Neuronal stem cell (in vitro differentiated cells): ENCODE measurements at regions not wholly inside any gene's neighbourhood (a gene's known extent, or its start where the extent isn't known, plus 50 kb on each side); places are given as distances from the start of the nearest gene placed in this dataset.

Experiments used
- DNase-seq: peaks from one replicate; pipeline ENCODE4 v3.0.0-alpha.2; 2013; ENCODE audit warnings: low spot score
- H2AFZ ChIP-seq: one replicate; pipeline ENCODE4 v1.6.1; 2013; ENCODE audit warnings: mild to moderate bottlenecking, low read length, inconsistent platforms
- H2AK5ac ChIP-seq: 2 replicates; pipeline ENCODE4 v1.6.1; 2013; ENCODE audit warnings: low read depth, mild to moderate bottlenecking, inconsistent platforms, low read length, moderate library complexity, mixed read lengths
- H2BK120ac ChIP-seq: 2 replicates; pipeline ENCODE4 v1.6.1; 2013; ENCODE audit warnings: low read depth, mild to moderate bottlenecking, inconsistent platforms, low read length, moderate library complexity, mixed read lengths
- H2BK12ac ChIP-seq: one replicate; pipeline ENCODE4 v1.6.1; 2013; ENCODE audit warnings: low read length, inconsistent platforms
- H2BK15ac ChIP-seq: 2 replicates; pipeline ENCODE4 v1.6.1; 2013; ENCODE audit warnings: mild to moderate bottlenecking, low read length, inconsistent platforms, mixed read lengths
- H2BK5ac ChIP-seq: one replicate; pipeline ENCODE4 v1.6.1; 2013; ENCODE audit warnings: inconsistent platforms, mild to moderate bottlenecking, low read length, moderate library complexity
- H3K14ac ChIP-seq: one replicate; pipeline ENCODE4 v1.6.1; 2013; ENCODE audit warnings: low read length, inconsistent platforms
- H3K18ac ChIP-seq: 2 replicates; pipeline ENCODE4 v1.6.1; 2013; ENCODE audit warnings: low read length, inconsistent platforms
- H3K23ac ChIP-seq: 2 replicates; pipeline ENCODE4 v1.6.1; 2013; ENCODE audit warnings: low read depth, mild to moderate bottlenecking, mixed read lengths, low read length, inconsistent platforms; ENCODE audit not compliant: poor library complexity
- H3K27ac ChIP-seq: replicated peaks from 3 replicates; pipeline ENCODE4 v1.5.1; 2013; ENCODE audit warnings: low read length, inconsistent platforms
- H3K27me3 ChIP-seq, 3 experiments: 2 replicates each; pipeline ENCODE4 v1.6.1; 2013; ENCODE audit warnings: low read length in 3 of 3, mild to moderate bottlenecking in 2 of 3, inconsistent platforms in 1 of 3, low read depth in 1 of 3, mixed read lengths in 1 of 3, moderate library complexity in 1 of 3; ENCODE audit not compliant: control insufficient read depth in 3 of 3, insufficient read depth in 3 of 3
- H3K36me3 ChIP-seq, 2 donors: replicated peaks in 1 of 2; 2 replicates each; pipeline ENCODE4 v1.6.1; 2013; ENCODE audit warnings: low read length in 2 of 2; ENCODE audit not compliant: control insufficient read depth in 2 of 2, insufficient read depth in 2 of 2
- H3K4ac ChIP-seq: 2 replicates; pipeline ENCODE4 v1.6.1; 2013; ENCODE audit warnings: inconsistent platforms, mild to moderate bottlenecking, low read length, moderate library complexity
- H3K4me1 ChIP-seq, 2 donors: 1 replicate in 1 of 2; 2 replicates in 1 of 2; pipeline ENCODE4 v1.6.1; 2013; ENCODE audit warnings: low read length in 2 of 2, low read depth in 1 of 2; ENCODE audit not compliant: control insufficient read depth in 2 of 2, insufficient read depth in 1 of 2
- H3K4me2 ChIP-seq: one replicate; pipeline ENCODE4 v1.6.1; 2013; ENCODE audit warnings: mild to moderate bottlenecking, low read length, inconsistent platforms; ENCODE audit not compliant: insufficient read depth, poor library complexity, severe bottlenecking
- H3K4me3 ChIP-seq, 2 donors: 2 replicates each; pipeline ENCODE4 v1.5.1; 2013; ENCODE audit warnings: low read length in 2 of 2, mild to moderate bottlenecking in 2 of 2, inconsistent platforms in 1 of 2, moderate library complexity in 1 of 2
- H3K79me1 ChIP-seq: one replicate; pipeline ENCODE4 v1.6.1; 2013; ENCODE audit warnings: low read depth, mild to moderate bottlenecking, inconsistent platforms, low read length, moderate library complexity
- H3K9ac ChIP-seq: one replicate; pipeline ENCODE4 v1.6.1; 2013; ENCODE audit warnings: mild to moderate bottlenecking, low read depth, low read length, inconsistent platforms; ENCODE audit not compliant: poor library complexity
- H3K9me3 ChIP-seq, 2 donors: replicated peaks in 1 of 2; 2 replicates each; pipeline versions ENCODE3 to v1.6.1; 2013; ENCODE audit warnings: low read length in 2 of 2, mild to moderate bottlenecking in 2 of 2, inconsistent platforms in 1 of 2, low read depth in 1 of 2, mixed read lengths in 1 of 2, moderate library complexity in 1 of 2; ENCODE audit not compliant: control insufficient read depth in 2 of 2, insufficient read depth in 1 of 2
- H4K8ac ChIP-seq: one replicate; pipeline ENCODE4 v1.6.1; 2013; ENCODE audit warnings: low read depth, mild to moderate bottlenecking, inconsistent platforms, low read length, moderate library complexity
- H4K91ac ChIP-seq: one replicate; pipeline ENCODE4 v1.6.1; 2013; ENCODE audit warnings: low read length, low read depth, mild to moderate bottlenecking, inconsistent platforms; ENCODE audit not compliant: poor library complexity
- WGBS, 2 donors: extraction: QIAGEN DNeasy Blood & Tissue Kit; methylation state at CpG; one replicate each; pipeline ENCODE4 v1.1.7; 2013; ENCODE audit warnings: missing lambda C conversion rate in 2 of 2, mixed read lengths in 1 of 2; ENCODE audit not compliant: insufficient read length in 2 of 2, insufficient replicate concordance in 1 of 2; ENCODE audit errors: extremely low coverage in 2 of 2; 5-methylcytosine and 5-hydroxymethylcytosine counted together

GRCh38 chr2:6448893-6449292 is 416.8 kb downstream of the CMPK2 start:
- no peaks in the 10 kb centered on the region for H3K9me3 ChIP-seq
- H2BK15ac ChIP-seq: peak overlapping the region; percentile 77
- no peaks in the 10 kb centered on the region for H3K36me3 ChIP-seq
- peak overlapping the region; percentile 41 for H2AFZ ChIP-seq
- no peak overlapping the region for H3K14ac ChIP-seq
- H3K4me3 ChIP-seq: no peak overlapping the region
- no peak overlapping the region for H3K23ac ChIP-seq
- no peaks in the 10 kb centered on the region for H3K79me1 ChIP-seq
- H3K9ac ChIP-seq: no peak overlapping the region
- no peak overlapping the region for H2AK5ac ChIP-seq
- no peak overlapping the region for H3K27ac ChIP-seq
- H3K4me2 ChIP-seq: no peak overlapping the region
- no peak overlapping the region for H3K4ac ChIP-seq
- no peak overlapping the region for H4K8ac ChIP-seq
- peaks cover 8 to 30% of the 10 kb centered on the region in 2 donors for H3K4me1 ChIP-seq
- WGBS, 2 donors: no CpG with 5 or more reads among the region's 7 CpGs
- no peak overlapping the region for H2BK120ac ChIP-seq
- H2BK12ac ChIP-seq: no peak overlapping the region
- H3K27me3 ChIP-seq: no peaks in the 10 kb centered on the region
- no peak for DNase-seq
- no peak overlapping the region for H2BK5ac ChIP-seq
- peak overlapping the region; percentile 75 for H3K18ac ChIP-seq
- H4K91ac ChIP-seq: no peak overlapping the region

GRCh38 chr2:6449343-6449742 is 416.4 kb downstream of the CMPK2 start:
- Histone ChIP-seq H2BK5ac (no peak overlapping the region), H3K14ac (no peak overlapping the region), H3K27ac (no peak overlapping the region), H3K4me1 (peaks cover 8 to 30% of the 10 kb centered on the region in 2 donors), H2BK12ac (no peak overlapping the region), H3K27me3 (no peaks in the 10 kb centered on the region), H2BK15ac (no peak overlapping the region), H3K4me3 (no peak overlapping the region), H2AK5ac (no peak overlapping the region), H3K23ac (no peak overlapping the region), H3K4ac (no peak overlapping the region), H3K9ac (no peak overlapping the region), H3K18ac (no peak overlapping the region), H3K36me3 (no peaks in the 10 kb centered on the region), H3K79me1 (no peaks in the 10 kb centered on the region), H3K4me2 (no peak overlapping the region), H4K91ac (no peak overlapping the region), H2BK120ac (no peak overlapping the region), H2AFZ (no peak overlapping the region), H3K9me3 (peaks cover 0 to 4% of the 10 kb centered on the region in 2 donors), H4K8ac (no peak overlapping the region)
- no CpG with 5 or more reads among the region's 4 CpGs for WGBS, 2 donors
- peak; percentile 12 for DNase-seq

GRCh38 chr2:6452702-6453481 is 412.8 kb downstream of the CMPK2 start:
- Histone ChIP-seq H2BK120ac (no peak overlapping the region), H2BK5ac (no peak overlapping the region), H2AK5ac (no peak overlapping the region), H4K8ac (no peak overlapping the region), H3K79me1 (no peaks in the 10 kb centered on the region), H3K18ac (no peak overlapping the region), H2AFZ (no peak overlapping the region), H3K4ac (no peak overlapping the region), H3K4me2 (no peak overlapping the region), H2BK12ac (no peak overlapping the region), H3K9ac (no peak overlapping the region), H4K91ac (no peak overlapping the region), H3K27ac (no peak overlapping the region), H3K14ac (no peak overlapping the region), H3K4me1 (peaks cover 5 to 22% of the 10 kb centered on the region in 2 donors), H3K36me3 (no peaks in the 10 kb centered on the region), H3K4me3 (no peak overlapping the region), H3K27me3 (no peaks in the 10 kb centered on the region), H3K23ac (no peak overlapping the region), H3K9me3 (peaks cover 4 to 25% of the 10 kb centered on the region in 2 donors), H2BK15ac (no peak overlapping the region)
- DNase-seq: no peak
- no CpG with 5 or more reads among the region's 4 CpGs for WGBS, 2 donors

GRCh38 chr2:6454286-6454990 is 411.3 kb downstream of the CMPK2 start:
- no peak overlapping the region for H2BK12ac ChIP-seq

More at GRCh38 chr2:6454286-6454990, 411.3 kb downstream of the CMPK2 start:
- H2BK15ac ChIP-seq: no peak overlapping the region
- no peak overlapping the region for H3K14ac ChIP-seq
- no peak overlapping the region for H3K18ac ChIP-seq
- no peak for DNase-seq
- H3K36me3 ChIP-seq: no peaks in the 10 kb centered on the region
- peaks cover 0 to 11% of the 10 kb centered on the region in 2 donors for H3K4me1 ChIP-seq
- no peaks in the 10 kb centered on the region for H3K79me1 ChIP-seq
- no CpG with 5 or more reads among the region's 1 CpG for WGBS, 2 donors
- no peak overlapping the region for H3K27ac ChIP-seq
- H3K23ac ChIP-seq: no peak overlapping the region
- no peak overlapping the region for H2BK5ac ChIP-seq
- no peak overlapping the region for H3K4me3 ChIP-seq
- no peak overlapping the region for H2AFZ ChIP-seq
- no peak overlapping the region for H2BK120ac ChIP-seq
- H2AK5ac ChIP-seq: no peak overlapping the region
- H4K8ac ChIP-seq: no peak overlapping the region
- no peak overlapping the region for H3K4ac ChIP-seq
- H3K4me2 ChIP-seq: no peak overlapping the region
- H4K91ac ChIP-seq: no peak overlapping the region
- no peak overlapping the region for H3K9ac ChIP-seq
- peaks cover 4 to 25% of the 10 kb centered on the region in 2 donors for H3K9me3 ChIP-seq
- no peaks in the 10 kb centered on the region for H3K27me3 ChIP-seq
